Type B pancreatic cell (in vitro differentiated cells): ENCODE measurements at regions not wholly inside any gene's neighbourhood (a gene's known extent, or its start where the extent isn't known, plus 50 kb on each side); places are given as distances from the start of the nearest gene placed in this dataset.

Source experiments
- DNase-seq: peaks from one replicate; pipeline ENCODE4 v3.0.0; 2021; ENCODE audit warnings: mixed read lengths; ENCODE audit not compliant: unreplicated experiment; ENCODE audit errors: extremely low spot score
- H3K27ac Mint-ChIP-seq: 2 replicates; pipeline ENCODE4 v1.8.0; 2021; ENCODE audit warnings: mild to moderate bottlenecking, mixed read lengths
- H3K27me3 Mint-ChIP-seq: 2 replicates; pipeline ENCODE4 v1.8.0; 2021; ENCODE audit warnings: mixed read lengths
- H3K36me3 Mint-ChIP-seq: 2 replicates; pipeline ENCODE4 v1.8.0; 2021; ENCODE audit warnings: mixed read lengths
- H3K4me1 Mint-ChIP-seq: one replicate; pipeline ENCODE4 v1.8.0; 2021; ENCODE audit warnings: mixed read lengths; ENCODE audit not compliant: unreplicated experiment
- H3K4me3 Mint-ChIP-seq: 2 replicates; pipeline ENCODE4 v1.8.0; 2021; ENCODE audit warnings: mild to moderate bottlenecking, mixed read lengths
- H3K9me3 Mint-ChIP-seq: 2 replicates; pipeline ENCODE4 v1.8.0; 2021; ENCODE audit warnings: mixed read lengths
- CTCF ChIP-seq: fragments of 200-600 bp; sonication (generic); conservative IDR thresholded peaks from 2 replicates; pipeline ENCODE4 v1.5.0; 2021; ENCODE audit warnings: antibody characterized with exemption, mild to moderate bottlenecking

- no peak overlapping the region for H3K4me3 Mint-ChIP-seq
- no peak for TF ChIP-seq CTCF
- H3K36me3 Mint-ChIP-seq: no peaks in the 10 kb centered on the region
- no peak for DNase-seq
- H3K9me3 Mint-ChIP-seq: no peaks in the 10 kb centered on the region
- no peak overlapping the region for H3K27ac Mint-ChIP-seq
- H3K27me3 Mint-ChIP-seq: peaks cover 24% of the 10 kb centered on the region
- peaks cover 18% of the 10 kb centered on the region for H3K4me1 Mint-ChIP-seq
Observed at GRCh38 chr9:117485176-117485575, 70.3 kb upstream of the ASTN2 start.

- Mint-ChIP-seq H3K9me3 (no peaks in the 10 kb centered on the region), H3K4me3 (no peak overlapping the region), H3K36me3 (no peaks in the 10 kb centered on the region), H3K27ac (no peak overlapping the region), H3K27me3 (peaks cover 20% of the 10 kb centered on the region), H3K4me1 (no peaks in the 10 kb centered on the region)
- no peak for TF ChIP-seq CTCF
- DNase-seq: no peak
Observed at GRCh38 chr9:117480729-117481128, 65.9 kb upstream of the ASTN2 start.

- no peak for TF ChIP-seq CTCF
- peaks cover 17% of the 10 kb centered on the region for H3K27me3 Mint-ChIP-seq
- DNase-seq: no peak
- no peaks in the 10 kb centered on the region for H3K4me1 Mint-ChIP-seq
- H3K4me3 Mint-ChIP-seq: no peak overlapping the region
- H3K9me3 Mint-ChIP-seq: no peaks in the 10 kb centered on the region
- no peak overlapping the region for H3K27ac Mint-ChIP-seq
- no peaks in the 10 kb centered on the region for H3K36me3 Mint-ChIP-seq
Observed at GRCh38 chr9:117480253-117480652, 65.4 kb upstream of the ASTN2 start.

- Mint-ChIP-seq H3K27ac (no peak overlapping the region), H3K4me1 (no peaks in the 10 kb centered on the region), H3K36me3 (no peaks in the 10 kb centered on the region), H3K27me3 (peaks cover 18% of the 10 kb centered on the region), H3K4me3 (no peak overlapping the region), H3K9me3 (no peaks in the 10 kb centered on the region)
- DNase-seq: no peak
- no peak for TF ChIP-seq CTCF
Observed at GRCh38 chr9:117473293-117473692, 58.4 kb upstream of the ASTN2 start.

- no peak for DNase-seq
- Mint-ChIP-seq H3K27me3 (peaks cover 14% of the 10 kb centered on the region), H3K36me3 (no peaks in the 10 kb centered on the region), H3K9me3 (no peaks in the 10 kb centered on the region), H3K4me1 (no peaks in the 10 kb centered on the region), H3K4me3 (no peak overlapping the region), H3K27ac (no peak overlapping the region)
- TF ChIP-seq CTCF: no peak
Observed at GRCh38 chr9:117470902-117471301, 56.0 kb upstream of the ASTN2 start.

- Mint-ChIP-seq H3K9me3 (no peaks in the 10 kb centered on the region), H3K4me3 (no peak overlapping the region), H3K27me3 (peaks cover 18% of the 10 kb centered on the region), H3K4me1 (no peaks in the 10 kb centered on the region), H3K36me3 (no peaks in the 10 kb centered on the region), H3K27ac (no peak overlapping the region)
- no peak for DNase-seq
- TF ChIP-seq CTCF: no peak
Observed at GRCh38 chr9:117470455-117470854, 55.6 kb upstream of the ASTN2 start.
